ENCODE measurements at regions not wholly inside any gene's neighbourhood (a gene's known extent, or its start where the extent isn't known, plus 50 kb on each side); places are given as distances from the start of the nearest gene placed in this dataset.

- DNase-seq (ENCODE audit: extremely low read depth in 1 of 4, low spot score in 3 of 4) (no peak), FAIRE-seq (no peak), ATAC-seq (no peak)
- ChIA-PET POLR2A (no interaction called here), CTCF (ENCODE audit: low intra/inter-chr PET ratio) (no interaction called here)
- no peak overlapping the region for H3K4me2 ChIP-seq (ENCODE audit: insufficient read depth, low read length)
- H3K4me3 ChIP-seq, result no peak overlapping the region
- TF ChIP-seq NUFIP1 (IDR thresholded peaks at IDR 0.05; ENCODE audit: partially characterized antibody), result no peak
- TF ChIP-seq ZNF174 (CRISPR knock-in tag; IDR thresholded peaks at IDR 0.05), result no peak
- TF ChIP-seq KLF1 (tag; IDR thresholded peaks at IDR 0.05), result no peak
- no peak for TF ChIP-seq TFAM (CRISPR knock-in tag; conservative IDR thresholded peaks at IDR 0.05)
- no peak for TF ChIP-seq POLR2AphosphoS5 (IDR thresholded peaks at IDR 0.05; ENCODE audit: control insufficient read depth, insufficient read depth, low read depth, low read length)
- no peak for TF ChIP-seq MYC (IDR thresholded peaks at IDR 0.05; ENCODE audit: low read depth, low read length)
- TF ChIP-seq MYC (CRISPR knock-in tag; IDR thresholded peaks at IDR 0.05; ENCODE audit: borderline replicate concordance, low read depth), result no peak
- no peak for TF ChIP-seq ZNF512 (tag; IDR thresholded peaks at IDR 0.05)
- TF ChIP-seq FOXM1 (IDR thresholded peaks at IDR 0.05; ENCODE audit: low read depth), result no peak
- TF ChIP-seq FOXM1 (CRISPR knock-in tag; IDR thresholded peaks at IDR 0.05; ENCODE audit: low read depth), result no peak
- TF ChIP-seq FOXJ3 (CRISPR knock-in tag; IDR thresholded peaks at IDR 0.05), result no peak
- TF ChIP-seq HBP1 (CRISPR knock-in tag; IDR thresholded peaks at IDR 0.05), result no peak
- no peak for TF ChIP-seq ZNF511 (CRISPR knock-in tag; IDR thresholded peaks at IDR 0.05)
- no peak for TF ChIP-seq SRSF9 (IDR thresholded peaks at IDR 0.05; ENCODE audit: borderline replicate concordance, low read depth, low read length)
- TF ChIP-seq CBX8 (IDR thresholded peaks at IDR 0.05; ENCODE audit: borderline replicate concordance, extremely low read depth, low read depth, low read length, poor library complexity, severe bottlenecking), result no peak
- no peak for TF ChIP-seq ZNF143 (CRISPR knock-in tag; IDR thresholded peaks at IDR 0.05)
- TF ChIP-seq RBM39 (optimal IDR thresholded peaks at IDR 0.05; ENCODE audit: low read depth, low read length), result no peak
- TF ChIP-seq KAT2B (IDR thresholded peaks at IDR 0.05; ENCODE audit: low read depth, low read length), result no peak
- H3K9me1 ChIP-seq (ENCODE audit: control insufficient read depth, insufficient read depth, low read length), result no peaks in the 10 kb centered on the region
- no peak overlapping the region for H3K27ac ChIP-seq (ENCODE audit: extremely low read depth, low read depth, low read length)
- H4K20me1 ChIP-seq (replicated peaks; ENCODE audit: control insufficient read depth, insufficient read depth, low read length), result no peaks in the 10 kb centered on the region
- intact Hi-C loops (cut with micrococcal nuclease) (no loop called here), in situ Hi-C loops (cut with MboI) (no loop called here)
- H3K79me2 ChIP-seq (ENCODE audit: control insufficient read depth, insufficient read depth, low read length), result no peaks in the 10 kb centered on the region
- H3K9me3 ChIP-seq (replicated peaks; ENCODE audit: control insufficient read depth, insufficient read depth, low read depth, low read length), result no peaks in the 10 kb centered on the region
- no peak overlapping the region for H2AFZ ChIP-seq (ENCODE audit: low read depth, low read length)
- no peaks in the 10 kb centered on the region for H3K4me1 ChIP-seq (replicated peaks in 1 of 2; ENCODE audit: control insufficient read depth in 2 of 2, insufficient read depth in 2 of 2, low read length in 2 of 2)
- BruUV-seq (replicated peaks), result no TSS peak
- 0% methylated on average over 3 of the region's 4 CpGs for WGBS (ENCODE audit: insufficient coverage, low coverage, missing lambda C conversion rate)
- no peak overlapping the region for H3K9ac ChIP-seq (ENCODE audit: insufficient read depth in 1 of 2, low read depth in 2 of 2, low read length in 2 of 2)
- no peaks in the 10 kb centered on the region for H3K36me3 ChIP-seq (ENCODE audit: control insufficient read depth, insufficient read depth, low read length)
- H3K27me3 ChIP-seq (ENCODE audit: control insufficient read depth in 2 of 2, insufficient read depth in 2 of 2, low read length in 2 of 2), result no peaks in the 10 kb centered on the region; a peak in 1 of 5 replicates
Observed at GRCh38 chr18:47313901-47314300, 62.4 kb upstream of the SKOR2 start.

Measured in K562 (cell line).